C4-2B (cell line): ENCODE measurements at regions not wholly inside any gene's neighbourhood (a gene's known extent, or its start where the extent isn't known, plus 50 kb on each side); places are given as distances from the start of the nearest gene placed in this dataset.

ENCODE experiments used
- CTCF ChIP-seq: fragments of 450-650 bp; conservative IDR thresholded peaks from 2 replicates; pipeline ENCODE4 v1.5.1; 2017; ENCODE audit warnings: mild to moderate bottlenecking
- ZFX ChIP-seq: fragments of 450-650 bp; IDR thresholded peaks from 2 replicates; pipeline ENCODE4 v1.6.1; 2017

DNA sequence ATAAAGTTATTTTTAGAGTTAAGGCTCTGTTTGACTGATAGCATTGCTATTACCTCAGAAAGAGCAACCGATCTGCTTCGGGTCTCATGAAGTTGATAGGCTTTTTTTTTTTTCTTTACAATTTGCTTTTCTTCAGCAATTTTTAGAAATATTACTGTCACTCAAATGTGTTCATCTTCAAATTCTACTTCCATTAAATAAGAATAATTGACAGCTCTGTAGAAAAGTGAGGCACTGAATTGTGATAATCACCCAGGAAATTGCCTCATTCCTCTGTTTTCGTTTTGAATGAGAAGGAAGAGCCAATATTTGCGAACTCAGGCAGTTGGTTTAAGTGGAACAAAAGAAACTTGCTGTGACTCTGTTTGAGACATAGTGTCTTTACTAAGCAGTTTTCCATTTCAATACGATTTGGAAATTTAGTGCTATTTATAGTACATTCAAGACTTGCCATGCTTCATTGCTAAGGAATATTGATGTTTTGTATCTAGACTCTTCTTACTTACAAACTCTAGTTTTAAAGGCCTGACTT is 700.5 kb upstream of the CDH10 start:
- TF ChIP-seq CTCF (no peak), ZFX (no peak)
